Mammary epithelial cell (primary cell): ENCODE measurements at regions not wholly inside any gene's neighbourhood (a gene's known extent, or its start where the extent isn't known, plus 50 kb on each side); places are given as distances from the start of the nearest gene placed in this dataset.
"Not testable (repeated sequence)": the region's sequence is repeated elsewhere in the genome, so short reads cannot be mapped to it uniquely, and the experiment has no call there.

Experiments used
- EZH2 ChIP-seq: IDR thresholded peaks from 2 replicates; pipeline ENCODE4 v1.6.1; 2012; ENCODE audit warnings: low read length, inconsistent platforms, borderline replicate concordance
- TF ChIP-seq, protein P1 (sequence below), 2 donors: IDR thresholded peaks in 1 of 2; conservative IDR thresholded peaks in 1 of 2; 2 replicates each; pipeline ENCODE4 v1.5.1; 2011 to 2012; ENCODE audit warnings: inconsistent platforms in 2 of 2, low read length in 2 of 2, mild to moderate bottlenecking in 2 of 2, control low read depth in 1 of 2, low read depth in 1 of 2; ENCODE audit not compliant: insufficient read depth in 1 of 2; ENCODE audit errors: extremely low read depth in 1 of 2

- TF ChIP-seq, protein P1, sequence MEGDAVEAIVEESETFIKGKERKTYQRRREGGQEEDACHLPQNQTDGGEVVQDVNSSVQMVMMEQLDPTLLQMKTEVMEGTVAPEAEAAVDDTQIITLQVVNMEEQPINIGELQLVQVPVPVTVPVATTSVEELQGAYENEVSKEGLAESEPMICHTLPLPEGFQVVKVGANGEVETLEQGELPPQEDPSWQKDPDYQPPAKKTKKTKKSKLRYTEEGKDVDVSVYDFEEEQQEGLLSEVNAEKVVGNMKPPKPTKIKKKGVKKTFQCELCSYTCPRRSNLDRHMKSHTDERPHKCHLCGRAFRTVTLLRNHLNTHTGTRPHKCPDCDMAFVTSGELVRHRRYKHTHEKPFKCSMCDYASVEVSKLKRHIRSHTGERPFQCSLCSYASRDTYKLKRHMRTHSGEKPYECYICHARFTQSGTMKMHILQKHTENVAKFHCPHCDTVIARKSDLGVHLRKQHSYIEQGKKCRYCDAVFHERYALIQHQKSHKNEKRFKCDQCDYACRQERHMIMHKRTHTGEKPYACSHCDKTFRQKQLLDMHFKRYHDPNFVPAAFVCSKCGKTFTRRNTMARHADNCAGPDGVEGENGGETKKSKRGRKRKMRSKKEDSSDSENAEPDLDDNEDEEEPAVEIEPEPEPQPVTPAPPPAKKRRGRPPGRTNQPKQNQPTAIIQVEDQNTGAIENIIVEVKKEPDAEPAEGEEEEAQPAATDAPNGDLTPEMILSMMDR (conservative IDR thresholded peaks at IDR 0.05 in 1 of 2, IDR thresholded peaks at IDR 0.05 in 1 of 2; ENCODE audit: extremely low read depth in 1 of 2, insufficient read depth in 1 of 2, low read depth in 1 of 2, low read length in 2 of 2), result not testable (repeated sequence)
- not testable (repeated sequence) for TF ChIP-seq EZH2
These were observed 133.5 kb upstream of the NRP1 start for GRCh38 chr10:33468006-33468405.
